Right forelimb (tissue), 1 donor: ENCODE measurements at regions not wholly inside any gene's neighbourhood (a gene's known extent, or its start where the extent isn't known, plus 50 kb on each side); places are given as distances from the start of the nearest gene placed in this dataset.

Source experiments
- DNase-seq: peaks from one replicate; pipeline ENCODE4 v3.0.0-alpha.2; 2018

DNA sequence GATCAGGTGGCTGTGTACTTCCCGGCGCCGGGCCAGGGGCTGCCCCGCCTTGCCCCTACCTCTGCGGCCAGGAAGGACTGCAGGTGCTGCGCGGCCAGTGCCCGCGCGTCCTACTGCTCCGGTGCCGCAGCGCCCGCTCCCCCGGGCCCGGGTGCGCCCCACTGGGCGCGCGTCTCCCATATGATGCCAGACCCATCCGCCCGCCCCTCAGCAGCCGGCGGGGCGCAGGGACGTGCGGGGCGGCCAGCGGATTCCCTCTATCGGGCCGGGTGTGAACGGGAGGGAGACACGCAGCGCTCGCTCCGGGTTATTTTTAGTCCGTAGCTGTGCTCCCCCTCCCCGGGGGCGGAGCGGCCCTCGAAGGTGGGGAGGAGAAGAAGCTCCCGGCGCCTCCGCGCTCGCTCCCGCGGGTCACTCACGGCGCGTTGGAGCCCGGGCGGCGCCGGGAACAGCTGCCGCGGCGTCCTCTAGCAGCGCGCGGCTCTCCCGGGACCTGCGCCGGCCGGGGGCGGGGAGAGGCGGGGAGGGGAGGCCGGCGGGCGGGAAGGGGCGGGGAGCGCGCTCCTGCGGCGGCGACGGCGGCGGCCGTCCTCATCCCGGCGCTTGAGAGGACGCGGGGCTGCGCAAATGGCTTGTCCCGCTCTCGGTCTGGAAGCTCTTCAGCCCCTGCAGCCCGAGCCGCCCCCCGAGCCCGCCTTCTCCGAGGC is 103.6 kb downstream of the UCHL1 start:
- DNase-seq: peak; percentile 86

DNA sequence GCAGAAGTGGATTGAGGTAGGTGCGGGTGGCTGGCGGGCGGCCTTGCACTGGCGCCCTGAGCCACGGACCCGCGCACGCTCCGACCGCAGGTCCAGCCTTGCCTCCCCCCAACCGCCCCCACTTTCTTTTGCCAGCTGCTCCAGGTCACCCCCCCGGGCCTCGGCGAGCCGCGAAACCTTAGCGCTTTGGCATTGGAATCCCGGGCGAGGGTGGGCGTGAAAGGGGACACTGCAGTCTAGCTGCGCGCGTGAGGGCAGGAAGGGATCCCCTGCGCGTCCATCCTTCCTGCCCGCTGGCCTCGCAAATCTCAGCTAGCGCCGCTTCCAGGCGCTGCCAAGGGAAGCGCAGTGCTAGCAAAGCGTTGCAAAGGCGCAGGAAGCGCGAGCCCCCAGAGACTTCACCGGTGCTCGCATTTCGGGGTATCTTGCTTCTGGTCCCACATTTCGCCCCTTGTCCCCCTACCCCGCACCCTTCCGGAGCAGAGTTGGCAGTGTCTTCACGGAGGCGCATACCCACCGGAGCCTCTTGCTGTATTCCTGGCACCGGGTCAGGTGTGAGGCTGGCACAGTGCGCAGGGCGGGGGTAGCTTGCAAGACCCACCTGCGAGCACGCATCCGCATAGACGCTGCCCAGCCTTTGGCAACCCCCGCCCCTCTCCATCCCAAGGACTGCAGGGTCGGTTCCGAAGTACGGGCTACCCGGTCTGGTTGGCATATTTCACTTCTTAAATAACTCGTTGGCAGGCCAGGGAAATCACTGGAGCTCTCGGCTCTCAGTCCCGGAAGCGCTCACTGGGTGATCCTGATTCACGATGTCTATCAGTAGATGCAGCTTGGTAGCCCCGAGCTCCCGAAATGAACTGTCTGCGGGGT is 104.4 kb downstream of the UCHL1 start:
- no peak for DNase-seq

DNA sequence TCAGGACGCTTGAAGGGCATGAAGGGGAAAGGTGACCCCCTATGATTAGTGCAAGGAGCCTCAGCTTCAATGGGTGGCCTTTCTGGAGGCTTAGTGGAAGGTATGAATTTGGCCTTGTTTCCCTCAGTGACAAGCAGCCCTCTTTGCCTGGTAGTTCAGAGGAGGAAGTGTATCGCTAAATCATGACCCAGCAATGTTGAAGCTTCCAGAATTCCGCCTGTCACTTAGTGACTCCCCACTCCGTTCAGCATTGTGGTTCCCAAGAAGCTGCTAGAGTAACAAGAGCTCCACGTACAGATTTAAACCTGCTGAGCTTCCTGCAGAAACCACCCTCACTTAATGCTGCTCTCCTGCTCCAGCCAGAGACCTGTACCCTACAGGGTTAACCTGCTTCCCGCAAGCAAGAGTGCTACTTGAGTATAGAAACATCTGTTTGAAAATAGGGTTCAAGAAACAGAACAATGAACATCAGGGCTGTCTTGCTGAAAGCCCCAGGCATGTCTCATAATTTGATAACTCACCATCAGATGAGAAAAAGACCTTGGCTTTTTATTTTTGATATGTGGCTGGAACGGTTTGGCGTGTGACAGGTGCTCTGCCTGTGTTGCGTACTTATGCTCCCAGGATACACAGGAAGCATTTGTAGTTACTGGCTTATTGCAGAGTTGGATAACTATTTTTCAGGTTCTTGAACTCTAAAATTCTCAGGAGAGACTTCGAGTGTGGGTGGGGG is 105.2 kb downstream of the UCHL1 start:
- peak; percentile 50 for DNase-seq

DNA sequence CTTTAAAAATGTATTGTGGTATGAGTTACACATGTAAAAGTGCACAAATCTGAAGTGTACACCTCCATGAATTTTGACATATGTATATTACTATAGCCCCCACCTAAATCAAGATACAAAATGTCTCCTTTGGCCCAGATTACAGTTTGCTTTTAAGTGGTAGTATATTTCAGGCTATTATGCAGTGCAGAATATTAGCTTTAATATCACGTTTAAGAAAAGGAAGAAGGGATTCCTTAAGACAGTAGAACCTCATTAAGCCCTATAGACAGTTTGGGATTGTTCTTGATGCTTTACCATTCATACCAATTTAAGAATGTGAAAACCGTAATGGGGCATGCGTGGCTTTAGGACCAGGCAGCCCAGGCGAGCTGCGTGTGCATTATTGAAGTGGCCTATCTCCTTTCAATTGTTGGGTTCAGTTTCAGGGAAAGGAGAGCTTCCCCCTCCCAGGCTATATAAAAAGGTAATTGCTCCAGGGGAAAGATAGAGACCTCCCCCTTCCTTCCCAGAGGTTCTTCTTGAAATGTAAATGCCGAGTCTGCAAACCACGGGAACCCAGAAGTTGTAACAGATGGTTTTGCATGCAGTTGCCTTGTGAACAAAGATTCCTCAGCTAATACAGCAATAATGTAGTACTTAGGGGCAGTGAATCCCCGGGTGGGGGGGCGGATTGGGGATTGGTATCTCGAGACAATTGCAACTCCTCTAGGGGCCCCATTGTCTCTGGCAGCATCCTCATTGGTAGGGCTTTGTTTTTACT is 106.1 kb downstream of the UCHL1 start:
- DNase-seq: peak; percentile 56

DNA sequence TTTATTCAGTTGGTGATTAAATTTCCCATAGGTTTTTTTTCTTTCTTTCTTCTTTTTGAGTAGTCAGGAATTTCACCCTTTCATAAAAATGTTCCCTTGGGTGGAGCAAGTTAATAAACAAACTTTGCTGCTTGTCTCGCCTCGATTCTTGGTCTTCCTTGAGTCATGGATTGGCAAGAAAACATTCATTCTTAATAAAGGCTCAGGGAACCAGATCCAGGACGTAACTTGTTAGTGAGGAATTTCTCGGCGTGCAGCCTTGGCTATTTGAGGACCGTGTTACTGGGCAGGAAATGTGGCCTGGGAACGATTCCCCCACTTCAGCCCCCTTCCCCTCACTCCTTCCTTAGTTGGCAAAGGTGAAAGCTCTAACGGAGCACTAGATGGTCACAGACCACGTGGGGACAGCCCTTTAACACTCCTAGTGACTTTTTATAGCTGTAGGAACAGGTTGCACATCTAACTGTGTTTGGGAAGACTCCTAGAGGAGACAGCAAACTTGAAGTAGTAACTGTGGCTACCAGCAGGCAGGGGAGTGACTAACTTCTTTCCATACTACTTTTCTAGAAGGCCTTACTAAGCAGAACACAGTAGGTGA is 106.8 kb downstream of the UCHL1 start:
- DNase-seq: peak; percentile 74

DNA sequence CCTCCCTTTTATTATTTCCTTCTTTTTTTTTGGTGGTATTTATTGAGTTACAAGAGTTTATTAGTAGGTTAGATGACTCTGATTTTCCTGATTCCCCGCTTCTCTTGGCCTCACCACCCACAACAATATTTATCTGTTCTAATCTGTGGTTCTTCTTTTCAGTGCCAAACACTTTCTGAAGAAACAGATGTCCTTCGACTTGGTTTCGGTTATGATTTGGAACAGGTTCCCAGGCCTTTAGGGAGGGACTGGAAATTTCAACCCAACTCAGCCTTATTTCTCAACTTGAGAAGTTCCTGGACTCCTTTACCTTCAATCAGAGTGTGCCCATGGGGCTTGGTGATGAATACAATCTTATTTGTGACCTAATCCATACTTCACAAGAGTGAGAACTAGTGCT is 108.1 kb downstream of the UCHL1 start:
- no peak for DNase-seq

DNA sequence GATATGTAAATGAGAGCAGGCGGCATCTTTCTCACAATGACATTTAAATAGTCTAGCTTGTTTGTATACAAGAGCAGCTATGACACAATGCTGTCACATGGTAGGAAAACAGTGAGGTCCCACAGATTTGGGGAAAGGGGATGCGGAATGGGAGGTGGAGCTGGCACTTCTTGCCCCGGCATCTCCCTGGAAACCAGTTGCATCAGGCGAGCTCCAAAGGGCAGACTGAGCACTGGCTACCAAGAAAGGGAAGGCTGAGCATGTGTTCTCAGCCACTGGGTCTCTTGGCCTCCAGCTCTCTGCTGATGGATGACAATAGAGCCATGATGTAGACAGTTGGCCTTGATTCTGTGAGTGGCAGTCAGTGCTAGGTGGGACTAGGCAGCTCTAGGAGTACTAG is 109.0 kb downstream of the UCHL1 start:
- no peak for DNase-seq

DNA sequence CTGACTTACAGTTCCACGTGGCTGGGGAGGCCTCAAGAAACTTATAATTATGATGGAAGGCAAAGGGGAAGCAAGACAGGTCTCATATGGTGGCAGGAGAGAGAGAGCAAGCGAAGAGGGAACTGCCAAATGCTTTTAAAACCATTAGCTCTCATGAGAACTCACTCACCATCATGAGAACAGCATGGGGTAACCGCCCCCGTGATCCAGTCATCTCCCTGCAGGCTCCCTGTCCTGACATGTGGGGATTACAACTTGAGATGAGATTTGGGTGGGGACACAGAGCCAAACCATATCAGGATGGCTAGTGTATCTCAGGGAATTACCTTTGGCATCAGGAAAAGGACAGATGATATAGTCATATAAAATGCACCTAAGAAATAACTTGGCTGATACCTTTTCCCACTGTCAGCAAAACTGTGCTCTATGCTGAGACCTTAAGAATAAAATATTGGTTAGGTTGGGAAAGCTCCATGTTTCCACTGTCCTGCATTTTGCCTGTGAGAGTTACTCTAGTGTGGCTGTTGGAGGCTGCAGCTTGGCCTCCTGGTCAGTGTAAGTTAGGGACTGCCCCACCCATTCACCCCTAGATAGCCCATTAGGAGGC is 110.3 kb downstream of the UCHL1 start:
- no peak for DNase-seq

DNA sequence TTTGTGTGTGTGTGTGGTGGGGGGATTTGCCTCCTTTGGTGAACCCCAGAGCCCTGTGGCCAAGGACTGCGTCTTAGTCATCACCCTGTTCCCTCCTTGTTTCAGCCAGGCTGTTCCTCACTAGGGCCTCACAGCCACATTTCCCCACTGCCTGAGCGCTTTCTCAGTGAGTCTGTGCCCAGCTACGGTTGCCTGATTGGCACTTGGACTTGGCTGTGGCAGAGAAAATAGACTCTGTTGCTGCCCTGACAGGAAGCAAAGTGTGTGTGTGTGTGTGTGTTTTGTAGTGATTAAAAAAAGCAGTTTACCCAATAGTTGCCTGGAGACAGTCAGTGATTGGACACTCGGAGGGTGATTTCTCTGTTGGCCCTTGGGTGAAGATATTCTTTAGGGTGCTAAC is 113.0 kb downstream of the UCHL1 start:
- peak; percentile 55 for DNase-seq

DNA sequence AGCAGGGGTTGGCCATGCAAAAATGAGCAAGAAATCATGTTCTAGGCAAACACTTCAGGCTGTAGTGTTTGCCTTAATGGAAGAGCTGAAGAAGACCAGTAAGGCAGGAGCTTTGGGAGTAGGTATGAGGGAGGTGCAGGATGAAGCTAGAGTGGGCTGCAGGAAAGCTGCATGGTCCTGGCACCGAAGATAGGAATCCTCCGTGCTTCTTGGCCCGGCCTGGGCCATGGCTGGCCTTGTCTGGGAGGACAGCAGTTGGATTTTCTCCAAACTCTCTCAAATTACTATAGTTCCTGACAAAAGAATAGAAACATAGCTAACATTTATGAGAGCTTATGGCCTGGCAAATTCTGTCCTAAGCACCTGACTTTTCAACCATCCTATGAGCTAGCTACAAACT is 116.5 kb downstream of the UCHL1 start:
- no peak for DNase-seq

DNA sequence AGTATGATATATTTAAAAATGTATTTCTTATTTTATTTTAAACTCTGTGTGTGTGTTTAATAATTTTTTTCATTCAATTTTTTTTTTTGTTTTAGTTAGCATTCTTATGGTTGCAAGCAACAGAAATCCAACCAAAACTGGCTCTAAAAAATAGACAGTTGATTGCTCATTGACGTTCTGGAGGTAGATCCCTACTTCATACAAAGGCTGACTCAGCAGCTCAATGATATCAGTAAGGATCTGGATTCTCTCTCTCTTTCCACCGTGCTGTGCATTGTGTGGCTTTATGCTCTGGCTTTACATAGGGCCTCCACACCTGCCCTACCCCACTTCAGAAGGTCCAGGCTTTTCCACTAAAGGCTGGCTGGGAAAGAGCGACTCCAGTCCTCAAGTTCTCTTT is 117.8 kb downstream of the UCHL1 start:
- no peak for DNase-seq

DNA sequence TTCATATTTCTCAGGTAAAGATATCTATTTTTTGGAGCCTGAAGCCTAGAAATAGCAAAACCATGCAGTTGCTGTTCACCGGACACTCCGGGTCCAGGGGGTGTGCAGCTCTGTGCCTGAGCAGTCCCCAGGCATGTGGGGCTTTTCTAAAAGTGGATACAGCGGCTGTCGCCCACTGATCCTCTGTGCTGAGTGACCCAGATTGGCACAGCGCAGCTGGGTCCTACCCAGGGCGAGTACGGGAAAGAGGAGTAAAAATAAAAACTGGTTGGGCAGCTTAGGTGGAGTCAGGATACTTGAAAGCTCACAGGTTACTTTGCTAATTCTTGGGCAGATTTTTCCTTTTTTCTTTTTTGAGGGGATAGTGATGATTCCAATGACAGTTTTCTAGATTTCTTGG is 118.8 kb downstream of the UCHL1 start:
- DNase-seq: no peak

DNA sequence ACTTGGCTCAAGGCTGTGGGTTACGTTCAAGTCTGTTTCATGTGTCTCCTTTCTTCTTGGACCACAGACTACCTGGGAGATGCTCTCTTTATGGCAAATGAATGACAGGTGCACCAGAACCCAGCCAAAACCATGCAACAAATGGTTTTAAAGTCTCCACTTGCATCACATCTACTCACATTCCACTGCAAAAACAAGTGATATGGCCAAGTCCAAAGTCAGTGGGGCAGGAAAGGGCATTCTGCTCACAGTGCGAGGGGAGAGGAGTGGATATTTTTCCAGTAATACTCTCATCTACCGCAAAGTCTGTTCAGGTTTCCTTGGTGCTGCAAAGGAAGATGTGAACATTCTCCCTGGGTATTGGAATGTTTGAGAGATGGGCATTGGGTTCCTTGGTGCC is 120.5 kb downstream of the UCHL1 start:
- DNase-seq: no peak

DNA sequence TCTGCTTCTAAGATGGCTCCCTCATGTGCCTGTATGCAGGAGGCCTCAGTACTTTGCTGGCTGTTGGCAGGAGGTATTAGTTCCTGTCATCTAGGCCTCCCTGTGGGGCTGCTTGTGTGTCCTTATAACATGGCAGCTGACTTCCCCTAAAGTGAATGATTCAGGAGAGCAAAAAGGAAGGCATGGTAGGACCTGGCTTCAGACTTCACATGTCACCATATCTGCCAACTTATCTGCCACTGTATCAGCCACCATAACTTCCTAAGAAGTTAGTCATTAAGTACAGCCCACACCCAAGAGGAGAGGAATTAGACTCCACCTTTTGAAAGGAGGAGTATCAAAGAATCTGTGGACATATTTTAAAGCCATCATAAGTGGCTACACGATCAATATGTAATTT is 122.5 kb downstream of the UCHL1 start:
- DNase-seq: no peak

DNA sequence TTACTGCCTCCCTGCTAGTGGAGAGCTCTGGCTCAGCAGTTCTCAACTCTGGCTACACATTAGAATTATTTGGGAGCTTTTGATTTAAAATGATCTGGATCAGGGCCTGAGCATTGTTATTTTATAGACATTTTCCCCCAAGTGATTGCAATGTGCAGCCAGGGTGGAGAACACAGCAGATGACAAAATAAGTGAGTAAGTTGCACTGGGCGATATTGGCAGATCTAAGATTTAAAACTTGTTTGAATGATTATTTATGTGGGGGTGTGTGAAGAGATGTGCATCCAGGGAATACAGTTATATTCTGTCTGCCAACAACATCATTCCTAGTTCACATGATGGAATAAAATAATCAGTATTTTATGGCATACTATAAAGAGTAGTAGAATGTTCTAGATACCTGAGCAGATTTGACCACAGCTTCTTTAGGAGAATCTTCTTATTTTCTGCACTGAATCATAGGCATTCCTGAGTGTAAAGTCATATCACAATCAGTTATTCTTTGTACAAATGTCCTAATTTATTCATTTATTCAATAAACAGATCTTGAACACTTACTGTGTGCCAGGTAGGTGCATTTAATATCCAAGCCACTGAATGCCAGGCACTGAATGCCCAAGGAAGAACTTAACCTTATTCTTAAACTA is 123.9 kb downstream of the UCHL1 start:
- DNase-seq: no peak

DNA sequence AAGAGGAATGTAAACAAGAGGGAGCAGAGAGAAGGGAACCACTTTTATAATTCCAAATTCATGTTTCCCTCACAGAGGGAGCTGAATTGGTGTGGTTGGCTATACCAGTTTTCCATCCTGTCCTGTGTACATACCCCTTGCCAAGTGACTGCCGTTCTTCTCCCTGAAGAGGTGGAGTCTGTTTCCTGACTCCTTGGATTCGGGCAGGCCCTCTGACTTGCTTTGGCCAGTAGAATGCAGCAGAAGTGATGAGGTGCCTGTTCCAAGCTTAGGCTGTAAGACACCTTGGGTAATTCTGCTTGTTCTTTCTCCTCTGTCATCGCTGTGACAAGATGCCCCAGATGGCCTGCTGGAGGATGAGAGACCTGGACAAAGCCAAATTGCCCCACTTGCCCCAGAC is 124.7 kb downstream of the UCHL1 start:
- DNase-seq: no peak

DNA sequence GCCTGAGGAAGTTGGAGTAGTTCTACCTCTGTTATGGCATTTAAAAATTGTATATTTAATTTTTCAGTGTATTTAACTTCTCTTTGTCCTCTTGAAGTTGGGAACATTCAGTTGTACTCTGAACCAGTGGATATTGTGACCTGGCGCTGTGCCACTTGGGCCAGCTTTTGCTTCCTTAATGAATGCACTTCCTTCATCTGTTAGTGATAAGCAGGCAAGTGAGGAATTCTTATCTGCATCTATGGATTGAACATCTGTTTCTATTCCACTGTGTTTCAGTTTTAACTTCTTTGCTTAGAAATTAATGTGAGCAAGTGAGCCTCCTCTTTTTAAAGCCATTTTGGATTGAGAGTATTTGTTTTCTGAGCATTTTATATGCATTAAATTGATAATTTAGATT is 128.3 kb downstream of the UCHL1 start:
- DNase-seq: peak; percentile 60

DNA sequence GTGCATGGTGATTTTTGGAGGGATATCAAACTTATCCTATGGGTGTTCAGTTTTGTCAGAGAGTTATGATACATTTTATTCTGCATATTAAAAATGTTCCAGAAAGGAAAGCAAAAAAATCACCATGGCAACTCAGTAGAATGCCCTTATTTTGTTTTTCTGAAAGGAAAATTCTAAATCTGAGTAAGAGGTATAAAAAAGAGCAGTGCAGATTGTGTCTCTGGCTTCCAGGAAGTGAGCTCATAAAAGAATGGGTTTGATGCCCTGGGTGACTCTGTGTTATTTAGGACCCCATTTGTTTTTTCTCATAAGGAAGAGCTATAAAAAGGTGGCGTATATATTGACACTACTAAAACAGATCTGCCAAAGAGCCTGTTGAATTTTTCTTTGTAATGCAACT is 128.8 kb downstream of the UCHL1 start:
- DNase-seq: no peak

DNA sequence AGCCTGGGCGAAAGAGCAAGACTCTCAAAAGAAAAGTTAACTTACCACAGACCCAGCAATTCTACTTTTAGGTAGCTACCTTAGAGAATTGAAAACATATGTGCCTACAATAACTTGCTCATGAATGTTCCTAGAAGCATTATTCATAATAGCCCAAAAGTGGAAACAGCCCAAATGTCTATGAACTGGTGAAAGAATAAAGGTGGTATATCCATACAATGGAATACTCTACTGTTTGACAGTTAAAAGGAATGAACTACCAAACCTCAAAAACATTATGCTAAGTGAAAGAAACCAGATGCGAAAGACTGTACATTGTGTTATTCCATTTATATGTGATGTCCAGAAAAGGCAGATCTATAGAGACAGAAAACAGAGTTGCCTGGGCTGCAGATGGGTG is 131.4 kb downstream of the UCHL1 start:
- DNase-seq: no peak

DNA sequence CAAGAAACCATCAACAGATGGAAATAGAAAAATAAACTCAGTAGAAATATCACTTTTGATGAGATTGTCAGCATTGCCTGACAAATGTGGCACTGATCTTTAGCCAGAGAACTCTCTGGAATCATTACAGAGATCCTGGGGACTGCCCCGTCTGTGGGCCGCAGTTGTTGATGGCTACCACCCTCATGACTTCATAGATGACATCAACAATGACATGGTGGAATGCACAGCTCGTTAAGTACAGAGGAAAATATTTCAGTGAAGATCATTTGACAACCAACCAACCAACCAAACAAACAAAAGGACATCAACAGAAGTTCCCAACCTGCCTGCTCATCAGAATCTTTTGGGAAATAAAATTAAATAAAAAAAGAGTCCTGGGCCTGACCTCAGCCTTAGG is 132.6 kb downstream of the UCHL1 start:
- no peak for DNase-seq

DNA sequence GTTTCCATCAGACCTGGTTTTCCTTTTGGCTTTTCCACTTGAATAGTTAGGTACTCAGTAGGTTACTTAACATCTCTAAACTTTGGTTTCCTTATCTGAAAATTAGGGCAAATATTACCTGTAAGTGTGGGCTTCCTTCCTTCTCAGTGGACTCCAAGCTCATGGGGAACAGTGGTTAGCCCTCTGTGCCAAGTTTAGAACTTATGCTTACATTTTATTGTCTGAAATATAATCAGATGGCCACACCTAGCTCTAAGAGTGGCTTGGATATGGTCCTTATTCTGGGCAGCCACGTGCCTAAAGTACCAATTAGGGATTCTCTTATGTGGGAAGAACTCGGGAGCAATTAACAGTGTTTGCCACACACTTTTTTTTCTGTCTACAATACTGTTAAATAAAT is 133.9 kb downstream of the UCHL1 start:
- DNase-seq: no peak

DNA sequence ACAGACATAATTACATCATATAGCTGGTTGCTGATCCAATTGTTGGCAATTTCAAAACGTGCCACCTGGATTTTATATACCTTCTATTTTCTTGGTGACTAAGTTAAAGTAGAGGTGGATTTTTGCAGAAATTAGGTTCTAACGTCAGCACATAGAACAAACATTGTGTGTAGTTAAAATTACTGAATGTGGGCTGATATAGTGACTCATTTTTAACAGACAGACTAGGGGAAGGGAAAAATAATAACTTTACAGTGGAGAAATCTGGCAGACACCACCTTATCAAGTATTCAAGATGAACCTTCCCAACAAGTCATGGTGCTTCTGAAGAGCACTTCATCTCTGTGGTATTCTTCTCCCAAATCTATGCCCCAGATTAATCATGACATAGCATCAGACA is 134.5 kb downstream of the UCHL1 start:
- no peak for DNase-seq
